GM12878 (cell line): ENCODE measurements at regions not wholly inside any gene's neighbourhood (a gene's known extent, or its start where the extent isn't known, plus 50 kb on each side); places are given as distances from the start of the nearest gene placed in this dataset.

ENCODE experiments used
- CHD2 ChIP-seq: IDR thresholded peaks from 2 replicates; pipeline ENCODE4 v1.6.1; 2011; ENCODE audit warnings: low read depth, low read length, improper control_type of control experiment, borderline replicate concordance
- CTCF ChIP-seq, 3 experiments: IDR thresholded peaks in 2 of 3; conservative IDR thresholded peaks in 1 of 3; 2 replicates each; pipeline ENCODE4 v1.5.1; 2011; ENCODE audit warnings: low read depth in 3 of 3, low read length in 3 of 3, mild to moderate bottlenecking in 3 of 3, control low read depth in 2 of 3, moderate library complexity in 2 of 3, inconsistent platforms in 1 of 3, mixed read lengths in 1 of 3; ENCODE audit not compliant: control insufficient read depth in 2 of 3, insufficient read depth in 1 of 3; ENCODE audit errors: extremely low read depth in 1 of 3
- REST ChIP-seq: IDR thresholded peaks from 2 replicates; pipeline ENCODE4 v1.6.1; 2012; ENCODE audit warnings: mild to moderate bottlenecking, low read depth, low read length
- TAF1 ChIP-seq: IDR thresholded peaks from 2 replicates; pipeline ENCODE4 v1.6.1; 2011; ENCODE audit warnings: mild to moderate bottlenecking, low read depth, low read length, borderline replicate concordance
- ZNF274 ChIP-seq: IDR thresholded peaks from one replicate; pipeline ENCODE4 v1.8.0; 2011; ENCODE audit not compliant: insufficient read length, insufficient read depth

GRCh38 chr6:9292975-9293374, 857.6 kb upstream of the SLC35B3 start:
- TF ChIP-seq ZNF274, result no peak
- no peak for TF ChIP-seq CTCF (IDR thresholded peaks at IDR 0.05 in 2 of 3, conservative IDR thresholded peaks at IDR 0.05 in 1 of 3; ENCODE audit: control insufficient read depth in 2 of 3, extremely low read depth in 1 of 3, insufficient read depth in 1 of 3, low read depth in 3 of 3, low read length in 3 of 3)
- TF ChIP-seq CHD2, result no peak
- no peak for TF ChIP-seq TAF1
- TF ChIP-seq REST, result no peak
